ENCODE measurements at regions not wholly inside any gene's neighbourhood (a gene's known extent, or its start where the extent isn't known, plus 50 kb on each side); places are given as distances from the start of the nearest gene placed in this dataset.

GRCh38 chr21:30986965-30987364 lies 51.3 kb downstream of the KRTAP19-8 start:
- no peak for DNase-seq

- no peak for DNase-seq
Measured at GRCh38 chr21:30984889-30985288, 53.4 kb downstream of the KRTAP19-8 start.

GRCh38 chr21:30981403-30981802 lies 56.9 kb downstream of the KRTAP19-8 start:
- DNase-seq, result peak; percentile 54 to 64

- DNase-seq, result no peak
Measured at GRCh38 chr21:30979054-30979453, 59.2 kb downstream of the KRTAP19-8 start.

GRCh38 chr21:30964283-30964682 lies 74.0 kb downstream of the KRTAP19-8 start:
- no peak for DNase-seq

GRCh38 chr21:30963502-30963901 lies 74.8 kb downstream of the KRTAP19-8 start:
- no peak for DNase-seq

- no peak for DNase-seq
Measured at GRCh38 chr21:30962013-30962412, 76.3 kb downstream of the KRTAP19-8 start.

- DNase-seq, result no peak
Measured at GRCh38 chr21:30958741-30959140, 77.4 kb upstream of the KRTAP11-1 start.

- DNase-seq, result no peak
Measured at GRCh38 chr21:30957010-30957409, 75.6 kb upstream of the KRTAP11-1 start.

GRCh38 chr21:30953605-30954004 lies 72.2 kb upstream of the KRTAP11-1 start:
- no peak for DNase-seq

- DNase-seq, result no peak
Measured at GRCh38 chr21:30947141-30947540, 65.8 kb upstream of the KRTAP11-1 start.

- DNase-seq, result no peak
Measured at GRCh38 chr21:30943920-30944319, 62.5 kb upstream of the KRTAP11-1 start.

- no peak for DNase-seq
Measured at GRCh38 chr21:30943243-30943642, 61.9 kb upstream of the KRTAP11-1 start.

- DNase-seq, result no peak
Measured at GRCh38 chr21:30942192-30942591, 60.8 kb upstream of the KRTAP11-1 start.

- DNase-seq, result no peak
Measured at GRCh38 chr21:30936207-30936606, 54.8 kb upstream of the KRTAP11-1 start.

GRCh38 chr21:30935889-30936168 lies 54.4 kb upstream of the KRTAP11-1 start:
- no peak for DNase-seq

- DNase-seq, result no peak
Measured at GRCh38 chr21:30935121-30935888, 53.9 kb upstream of the KRTAP11-1 start.

GRCh38 chr21:30932686-30933085 lies 51.3 kb upstream of the KRTAP11-1 start:
- DNase-seq, result no peak

All from NCI-H1930 (cell line).